NB4 (cell line): ENCODE measurements at regions not wholly inside any gene's neighbourhood (a gene's known extent, or its start where the extent isn't known, plus 50 kb on each side); places are given as distances from the start of the nearest gene placed in this dataset.

Source experiments
- CTCF ChIP-seq: IDR thresholded peaks from one replicate; pipeline ENCODE4 v1.5.1; 2012; ENCODE audit warnings: low read depth, low read length
- MYC ChIP-seq: IDR thresholded peaks from 2 replicates; pipeline ENCODE4 v1.6.1; 2011; ENCODE audit warnings: low read depth, low read length
- TF ChIP-seq, protein P1 (sequence below): IDR thresholded peaks from 2 replicates; pipeline ENCODE4 v1.6.1; 2011; ENCODE audit warnings: low read depth, low read length

DNA sequence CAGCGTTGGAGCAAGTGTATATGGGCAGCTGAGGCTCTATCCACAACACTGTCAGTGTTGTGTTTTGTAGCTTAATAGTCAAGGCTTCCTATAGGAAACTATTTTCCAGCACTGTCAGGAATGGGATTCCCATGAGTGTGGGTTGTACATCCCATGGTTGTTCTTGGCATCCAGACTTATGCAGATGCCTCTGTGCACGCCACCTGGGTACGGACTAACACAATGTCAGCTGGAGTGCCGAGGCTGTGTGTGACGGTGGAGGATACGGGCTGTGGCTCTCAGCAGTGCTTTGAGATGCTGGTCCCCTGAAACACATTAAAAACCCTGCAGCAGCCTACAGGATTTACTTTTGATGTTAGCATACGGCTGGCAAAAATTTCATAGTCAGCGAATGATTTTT, 350.0 kb downstream of the ACTR3B start:
- TF ChIP-seq MYC (no peak), CTCF (no peak)
- TF ChIP-seq, protein P1, sequence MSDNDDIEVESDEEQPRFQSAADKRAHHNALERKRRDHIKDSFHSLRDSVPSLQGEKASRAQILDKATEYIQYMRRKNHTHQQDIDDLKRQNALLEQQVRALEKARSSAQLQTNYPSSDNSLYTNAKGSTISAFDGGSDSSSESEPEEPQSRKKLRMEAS: no peak
